MM.1S (cell line): ENCODE measurements at regions not wholly inside any gene's neighbourhood (a gene's known extent, or its start where the extent isn't known, plus 50 kb on each side); places are given as distances from the start of the nearest gene placed in this dataset.

ENCODE experiments used
- EZH2 ChIP-seq: fragments of 300-600 bp; sonication (generic); optimal IDR thresholded peaks from 2 replicates; pipeline ENCODE3; 2017; ENCODE audit warnings: low read depth, mild to moderate bottlenecking, antibody characterized with exemption, low read length, mixed read lengths
- EZH2phosphoT487 ChIP-seq: fragments of 300-600 bp; sonication (generic); IDR thresholded peaks from 2 replicates; pipeline ENCODE4 v1.6.1; 2018; ENCODE audit warnings: antibody characterized with exemption, low read length
- TF ChIP-seq, protein P1 (sequence below): fragments of 300-600 bp; sonication (generic); IDR thresholded peaks from 2 replicates; pipeline ENCODE4 v1.5.1; 2016; ENCODE audit warnings: antibody characterized with exemption, low read length, mixed read lengths

DNA sequence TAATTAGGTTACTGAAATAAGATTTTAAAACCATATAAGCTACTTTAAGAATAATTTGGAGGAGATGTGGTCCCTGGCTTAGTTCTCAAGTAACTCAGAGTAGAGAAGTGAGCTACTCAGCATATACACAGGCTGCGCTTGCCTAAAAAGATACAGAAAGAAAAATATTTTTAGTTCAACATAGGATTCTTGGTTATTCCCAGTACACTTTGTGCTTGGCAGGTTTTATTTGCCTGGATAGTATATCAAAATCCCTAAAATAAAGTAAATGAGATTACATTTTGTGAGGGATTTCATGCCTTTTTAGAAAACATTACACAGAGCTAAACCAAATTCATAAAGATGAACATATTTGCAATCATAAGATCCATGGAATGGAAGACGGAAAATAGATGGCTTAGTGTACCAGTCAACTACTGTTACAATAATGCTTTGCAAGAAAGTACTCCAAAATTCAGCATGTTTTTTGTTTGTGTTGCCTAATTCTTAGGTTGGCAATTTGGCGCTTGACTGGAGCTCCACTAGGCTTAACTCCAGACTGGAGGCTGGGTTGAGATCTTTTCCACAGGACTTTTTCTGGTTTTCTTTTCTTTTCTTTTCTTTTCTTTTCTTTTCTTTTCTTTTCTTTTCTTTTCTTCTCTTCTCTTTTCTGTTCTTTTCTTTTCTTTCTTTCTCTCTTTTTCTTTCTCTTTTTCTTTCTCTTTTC lies 600.5 kb upstream of the SYT4 start:
- TF ChIP-seq, protein P1, sequence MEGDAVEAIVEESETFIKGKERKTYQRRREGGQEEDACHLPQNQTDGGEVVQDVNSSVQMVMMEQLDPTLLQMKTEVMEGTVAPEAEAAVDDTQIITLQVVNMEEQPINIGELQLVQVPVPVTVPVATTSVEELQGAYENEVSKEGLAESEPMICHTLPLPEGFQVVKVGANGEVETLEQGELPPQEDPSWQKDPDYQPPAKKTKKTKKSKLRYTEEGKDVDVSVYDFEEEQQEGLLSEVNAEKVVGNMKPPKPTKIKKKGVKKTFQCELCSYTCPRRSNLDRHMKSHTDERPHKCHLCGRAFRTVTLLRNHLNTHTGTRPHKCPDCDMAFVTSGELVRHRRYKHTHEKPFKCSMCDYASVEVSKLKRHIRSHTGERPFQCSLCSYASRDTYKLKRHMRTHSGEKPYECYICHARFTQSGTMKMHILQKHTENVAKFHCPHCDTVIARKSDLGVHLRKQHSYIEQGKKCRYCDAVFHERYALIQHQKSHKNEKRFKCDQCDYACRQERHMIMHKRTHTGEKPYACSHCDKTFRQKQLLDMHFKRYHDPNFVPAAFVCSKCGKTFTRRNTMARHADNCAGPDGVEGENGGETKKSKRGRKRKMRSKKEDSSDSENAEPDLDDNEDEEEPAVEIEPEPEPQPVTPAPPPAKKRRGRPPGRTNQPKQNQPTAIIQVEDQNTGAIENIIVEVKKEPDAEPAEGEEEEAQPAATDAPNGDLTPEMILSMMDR, result no peak
- TF ChIP-seq EZH2phosphoT487, result no peak
- no peak for TF ChIP-seq EZH2
